Panc1 (cell line): ENCODE measurements at regions not wholly inside any gene's neighbourhood (a gene's known extent, or its start where the extent isn't known, plus 50 kb on each side); places are given as distances from the start of the nearest gene placed in this dataset.

Experiments used
- ATAC-seq: fragments of 200-7000 bp; cut with Tn5 transposase; 2 replicates; pipeline ENCODE4 v1.9.1; 2020; ENCODE audit warnings: mild to moderate bottlenecking, moderate library complexity
- BruUV-seq: library from RNA; stranded (reverse); fragments of 400-500 nt; replicated peaks from 2 replicates; lab custom pipeline; 2021; lab: Mats Ljungman, UMichigan
- CTCF ChIA-PET: fragments of 300-600 bp; sonication (Branson Sonifier 250); formaldehyde crosslinking; loops from one replicate; lab custom pipeline; 2022; ENCODE audit warnings: antibody characterized with exemption; lab: Charles Lee
- POLR2A ChIA-PET: fragments of 300-600 bp; sonication (Branson Sonifier 250); formaldehyde crosslinking; loops from one replicate; lab custom pipeline; 2022; ENCODE audit warnings: antibody characterized with exemption; lab: Charles Lee
- DNase-seq: peaks from one replicate; pipeline ENCODE4 v3.0.0-alpha.2; 2010; ENCODE audit warnings: low read depth, low spot score
- H3K27ac ChIP-seq: 2 replicates; pipeline ENCODE4 v1.5.1; 2011; ENCODE audit warnings: mild to moderate bottlenecking, low read length, inconsistent platforms
- H3K27me3 ChIP-seq: fragments of 200-500 bp; sonication (Bioruptor generic); 2 replicates; pipeline ENCODE4 v1.6.0; 2014; ENCODE audit warnings: low read length, inconsistent platforms; ENCODE audit not compliant: control insufficient read depth, insufficient read depth
- H3K36me3 ChIP-seq: fragments of 200-500 bp; sonication (Bioruptor generic); 2 replicates; pipeline ENCODE4 v1.5.1; 2014; ENCODE audit warnings: inconsistent platforms, mild to moderate bottlenecking, low read length, moderate library complexity; ENCODE audit not compliant: control insufficient read depth, insufficient read depth
- H3K4me1 ChIP-seq: 2 replicates; pipeline ENCODE4 v1.5.1; 2011; ENCODE audit warnings: inconsistent platforms, mild to moderate bottlenecking, low read length, moderate library complexity; ENCODE audit not compliant: control insufficient read depth, insufficient read depth
- H3K4me3 ChIP-seq, 2 experiments: 2 replicates each; pipeline ENCODE4 v1.5.1; 2011 to 2012; ENCODE audit warnings: low read depth in 2 of 2, low read length in 2 of 2, mild to moderate bottlenecking in 2 of 2, inconsistent platforms in 1 of 2, moderate library complexity in 1 of 2
- H3K9me3 ChIP-seq: fragments of 200-500 bp; sonication (Bioruptor generic); 2 replicates; pipeline ENCODE4 v1.5.1; 2014; ENCODE audit warnings: low read depth, mild to moderate bottlenecking, inconsistent platforms, low read length, moderate library complexity; ENCODE audit not compliant: control insufficient read depth, insufficient read depth
- CTCF ChIP-seq: fragments of 450-650 bp; IDR thresholded peaks from 2 replicates; pipeline ENCODE4 v1.5.1; 2017; ENCODE audit warnings: mild to moderate bottlenecking
- POLR2AphosphoS5 ChIP-seq: IDR thresholded peaks from 2 replicates; pipeline ENCODE4 v1.6.1; 2012; ENCODE audit warnings: mild to moderate bottlenecking, low read depth, low read length, moderate library complexity
- REST ChIP-seq, 2 experiments: IDR thresholded peaks; 2 replicates each; pipeline ENCODE4 v1.6.1; 2011 to 2012; ENCODE audit warnings: low read depth in 2 of 2, control low read depth in 1 of 2, low read length in 1 of 2, mild to moderate bottlenecking in 1 of 2, moderate library complexity in 1 of 2; ENCODE audit not compliant: insufficient read depth in 1 of 2
- SIN3A ChIP-seq: IDR thresholded peaks from 2 replicates; pipeline ENCODE4 v1.6.1; 2012; ENCODE audit warnings: low read depth, mild to moderate bottlenecking, low read length, moderate library complexity, borderline replicate concordance; ENCODE audit not compliant: insufficient read depth
- TCF7L2 ChIP-seq: IDR thresholded peaks from 2 replicates; pipeline ENCODE4 v1.6.1; 2011; ENCODE audit warnings: mild to moderate bottlenecking, low read depth, low read length, inconsistent platforms
- in situ Hi-C: cut with HindIII; loops from 2 replicates; pipeline ENCODE4 v1.10.0; 2016; ENCODE audit warnings: low sequenced_read_pairs, low pct_unique_long_range_greater_than_20kb
- intact Hi-C: fragments of 100-400 bp; cut with micrococcal nuclease; formaldehyde crosslinking; loops from one replicate; pipeline ENCODE4 v1.10.0; 2022; ENCODE audit not compliant: unreplicated experiment

GRCh38 chrX:20654596-20655106 is 387.9 kb upstream of the RPS6KA3 start:
- intact Hi-C loops = no loop called here

GRCh38 chrX:20653070-20653469 is 386.4 kb upstream of the RPS6KA3 start:
- no peak overlapping the region for H3K27ac ChIP-seq
- intact Hi-C loops = no loop called here
- DNase-seq (no peak), ATAC-seq (no peak)
- no peaks in the 10 kb centered on the region for H3K9me3 ChIP-seq
- no peaks in the 10 kb centered on the region for H3K36me3 ChIP-seq
- ChIA-PET POLR2A (no interaction called here), CTCF (no interaction called here)
- no peak overlapping the region for H3K4me3 ChIP-seq
- in situ Hi-C loops = no loop called here
- no peaks in the 10 kb centered on the region for H3K4me1 ChIP-seq
- TF ChIP-seq REST (IDR thresholded peaks at IDR 0.05; ENCODE audit: insufficient read depth in 1 of 2, low read depth in 2 of 2, low read length in 1 of 2) = no peak
- no peak for TF ChIP-seq TCF7L2
- no peak for TF ChIP-seq POLR2AphosphoS5
- TF ChIP-seq CTCF = no peak
- no peak for TF ChIP-seq SIN3A
- H3K27me3 ChIP-seq = no peaks in the 10 kb centered on the region
- BruUV-seq = no TSS peak

More at GRCh38 chrX:20654596-20655106, 387.9 kb upstream of the RPS6KA3 start:
- in situ Hi-C loops = no loop called here
- Histone ChIP-seq H3K4me3 (no peak overlapping the region), H3K36me3 (no peaks in the 10 kb centered on the region), H3K9me3 (no peaks in the 10 kb centered on the region), H3K4me1 (no peaks in the 10 kb centered on the region), H3K27ac (no peak overlapping the region), H3K27me3 (no peaks in the 10 kb centered on the region)
- no TSS peak for BruUV-seq
- ChIA-PET POLR2A (no interaction called here), CTCF (no interaction called here)
- DNase-seq (no peak), ATAC-seq (no peak)
- TF ChIP-seq TCF7L2 (no peak), CTCF (no peak), SIN3A (no peak), REST (IDR thresholded peaks at IDR 0.05; ENCODE audit: insufficient read depth in 1 of 2, low read depth in 2 of 2, low read length in 1 of 2) (no peak), POLR2AphosphoS5 (no peak)
